ENCODE measurements at regions not wholly inside any gene's neighbourhood (a gene's known extent, or its start where the extent isn't known, plus 50 kb on each side); places are given as distances from the start of the nearest gene placed in this dataset.

GRCh38 chr12:13455778-13456144, 259.2 kb downstream of the EMP1 start:
- TF ChIP-seq REST (IDR thresholded peaks at IDR 0.05; ENCODE audit: insufficient read depth in 1 of 2, low read depth in 2 of 2, low read length in 2 of 2) (no peak), FOXP2 (optimal IDR thresholded peaks at IDR 0.05; ENCODE audit: borderline replicate concordance, extremely low read depth, extremely low read length, insufficient read depth) (no peak), TAF1 (IDR thresholded peaks at IDR 0.05; ENCODE audit: borderline replicate concordance, insufficient read depth, low read length) (no peak), SIN3A (IDR thresholded peaks at IDR 0.05; ENCODE audit: borderline replicate concordance, insufficient read depth, low read length) (no peak), POLR2AphosphoS5 (IDR thresholded peaks at IDR 0.05; ENCODE audit: low read depth, low read length) (no peak)

GRCh38 chr12:13454991-13455777, 258.7 kb downstream of the EMP1 start:
- TF ChIP-seq POLR2AphosphoS5 (IDR thresholded peaks at IDR 0.05; ENCODE audit: low read depth, low read length) (no peak), TAF1 (IDR thresholded peaks at IDR 0.05; ENCODE audit: borderline replicate concordance, insufficient read depth, low read length) (no peak), REST (IDR thresholded peaks at IDR 0.05; ENCODE audit: insufficient read depth in 1 of 2, low read depth in 2 of 2, low read length in 2 of 2) (no peak), FOXP2 (optimal IDR thresholded peaks at IDR 0.05; ENCODE audit: borderline replicate concordance, extremely low read depth, extremely low read length, insufficient read depth) (no peak), SIN3A (IDR thresholded peaks at IDR 0.05; ENCODE audit: borderline replicate concordance, insufficient read depth, low read length) (no peak)

- TF ChIP-seq SIN3A (IDR thresholded peaks at IDR 0.05; ENCODE audit: borderline replicate concordance, insufficient read depth, low read length) = no peak
- TF ChIP-seq POLR2AphosphoS5 (IDR thresholded peaks at IDR 0.05; ENCODE audit: low read depth, low read length) = no peak
- TF ChIP-seq FOXP2 (optimal IDR thresholded peaks at IDR 0.05; ENCODE audit: borderline replicate concordance, extremely low read depth, extremely low read length, insufficient read depth) = no peak
- no peak for TF ChIP-seq TAF1 (IDR thresholded peaks at IDR 0.05; ENCODE audit: borderline replicate concordance, insufficient read depth, low read length)
- no peak for TF ChIP-seq REST (IDR thresholded peaks at IDR 0.05; ENCODE audit: insufficient read depth in 1 of 2, low read depth in 2 of 2, low read length in 2 of 2)
Measured at GRCh38 chr12:13452955-13453570, 256.5 kb downstream of the EMP1 start.

- no peak for TF ChIP-seq FOXP2 (optimal IDR thresholded peaks at IDR 0.05; ENCODE audit: borderline replicate concordance, extremely low read depth, extremely low read length, insufficient read depth)
Measured at GRCh38 chr12:13451776-13452175, 255.2 kb downstream of the EMP1 start.

- TF ChIP-seq SIN3A (IDR thresholded peaks at IDR 0.05; ENCODE audit: borderline replicate concordance, insufficient read depth, low read length) (no peak), REST (IDR thresholded peaks at IDR 0.05; ENCODE audit: insufficient read depth in 1 of 2, low read depth in 2 of 2, low read length in 2 of 2) (no peak), POLR2AphosphoS5 (IDR thresholded peaks at IDR 0.05; ENCODE audit: low read depth, low read length) (no peak), TAF1 (IDR thresholded peaks at IDR 0.05; ENCODE audit: borderline replicate concordance, insufficient read depth, low read length) (no peak), FOXP2 (optimal IDR thresholded peaks at IDR 0.05; ENCODE audit: borderline replicate concordance, extremely low read depth, extremely low read length, insufficient read depth) (no peak)
Measured at GRCh38 chr12:13450231-13451080, 253.9 kb downstream of the EMP1 start.

Data from PFSK-1 (cell line).